Activated CD4-positive, alpha-beta T cell treated with anti-CD3 and anti-CD28 coated beads, Interleukin-2, amount 50 U/mL, for 48 hours (primary cell): ENCODE measurements at regions not wholly inside any gene's neighbourhood (a gene's known extent, or its start where the extent isn't known, plus 50 kb on each side); places are given as distances from the start of the nearest gene placed in this dataset.
"Not testable (repeated sequence)": the region's sequence is repeated elsewhere in the genome, so short reads cannot be mapped to it uniquely, and the experiment has no call there.

ENCODE experiments used
- DNase-seq, 2 experiments: peaks; one replicate each; pipeline ENCODE4 v3.0.0-alpha.2; 2020

- DNase-seq: no peak
Measured at GRCh38 chr4:43089730-43090129, 197.2 kb downstream of the GRXCR1 start.

- no peak for DNase-seq
Measured at GRCh38 chr4:43103048-43103447, 210.5 kb downstream of the GRXCR1 start.

GRCh38 chr4:43112139-43112538, 219.6 kb downstream of the GRXCR1 start:
- DNase-seq: no peak

GRCh38 chr4:43113196-43113595, 220.7 kb downstream of the GRXCR1 start:
- DNase-seq: no peak

GRCh38 chr4:43126595-43126994, 234.1 kb downstream of the GRXCR1 start:
- no peak for DNase-seq

- DNase-seq: no peak
Measured at GRCh38 chr4:43130228-43131021, 237.9 kb downstream of the GRXCR1 start.

GRCh38 chr4:43132010-43132582, 239.6 kb downstream of the GRXCR1 start:
- DNase-seq: peak; percentile 57 to 65

- no peak for DNase-seq
Measured at GRCh38 chr4:43133566-43133965, 241.1 kb downstream of the GRXCR1 start.

- no peak for DNase-seq
Measured at GRCh38 chr4:43136752-43137151, 244.2 kb downstream of the GRXCR1 start.

- no peak for DNase-seq
Measured at GRCh38 chr4:43146198-43146597, 253.7 kb downstream of the GRXCR1 start.

- no peak for DNase-seq
Measured at GRCh38 chr4:43148481-43148880, 256.0 kb downstream of the GRXCR1 start.

- no peak for DNase-seq
Measured at GRCh38 chr4:43163101-43163792, 270.7 kb downstream of the GRXCR1 start.

- no peak for DNase-seq
Measured at GRCh38 chr4:43189741-43190140, 297.2 kb downstream of the GRXCR1 start.

- not testable (repeated sequence) for DNase-seq
Measured at GRCh38 chr4:43212576-43212975, 320.1 kb downstream of the GRXCR1 start.

GRCh38 chr4:43223820-43224219, 331.3 kb downstream of the GRXCR1 start:
- no peak for DNase-seq

- DNase-seq: no peak
Measured at GRCh38 chr4:43224559-43224958, 332.0 kb downstream of the GRXCR1 start.

- DNase-seq: no peak
Measured at GRCh38 chr4:43233321-43233720, 340.8 kb downstream of the GRXCR1 start.

- DNase-seq: no peak
Measured at GRCh38 chr4:43234626-43235415, 342.3 kb downstream of the GRXCR1 start.

- no peak for DNase-seq
Measured at GRCh38 chr4:43238008-43238407, 345.5 kb downstream of the GRXCR1 start.

GRCh38 chr4:43238585-43238984, 346.1 kb downstream of the GRXCR1 start:
- DNase-seq: no peak

GRCh38 chr4:43241104-43241503, 348.6 kb downstream of the GRXCR1 start:
- DNase-seq: no peak

- DNase-seq: no peak
Measured at GRCh38 chr4:43242606-43243005, 350.1 kb downstream of the GRXCR1 start.

- no peak for DNase-seq
Measured at GRCh38 chr4:43243433-43244116, 351.1 kb downstream of the GRXCR1 start.
